Hematopoietic multipotent progenitor cell treated with erythropoietin and hydrocortisone succinate and interleukin-3 and kit ligand, for 8 days (in vitro differentiated cells): ENCODE measurements at regions not wholly inside any gene's neighbourhood (a gene's known extent, or its start where the extent isn't known, plus 50 kb on each side); places are given as distances from the start of the nearest gene placed in this dataset.
A peak's percentile ranks its signal among the peaks of the same experiment; 100 is the strongest.
"Not testable (repeated sequence)": the region's sequence is repeated elsewhere in the genome, so short reads cannot be mapped to it uniquely, and the experiment has no call there.

Experiments used
- DNase-seq: peaks from one replicate; pipeline ENCODE4 v3.0.0-alpha.2; 2015

- DNase-seq, result no peak
Observed at GRCh38 chr6:28809947-28810658, 113.7 kb downstream of the TRIM27 start.

GRCh38 chr6:28810659-28811053 is 113.1 kb downstream of the TRIM27 start:
- no peak for DNase-seq

- peak; percentile 43 for DNase-seq
Observed at GRCh38 chr6:28811873-28812272, 111.9 kb downstream of the TRIM27 start.

- DNase-seq, result no peak
Observed at GRCh38 chr6:28812778-28813569, 110.8 kb downstream of the TRIM27 start.

GRCh38 chr6:28814032-28814976 is 109.5 kb downstream of the TRIM27 start:
- DNase-seq, result no peak

GRCh38 chr6:28816339-28816908 is 107.4 kb downstream of the TRIM27 start:
- no peak for DNase-seq

GRCh38 chr6:28816909-28817807 is 106.6 kb downstream of the TRIM27 start:
- peak; percentile 74 for DNase-seq

- no peak for DNase-seq
Observed at GRCh38 chr6:28817808-28818145, 106.0 kb downstream of the TRIM27 start.

GRCh38 chr6:28824793-28825731 is 98.7 kb downstream of the TRIM27 start:
- no peak for DNase-seq

GRCh38 chr6:28825732-28826293 is 98.0 kb downstream of the TRIM27 start:
- no peak for DNase-seq

GRCh38 chr6:28831683-28832082 is 92.1 kb downstream of the TRIM27 start:
- not testable (repeated sequence) for DNase-seq

GRCh38 chr6:28836703-28837102 is 87.1 kb downstream of the TRIM27 start:
- not testable (repeated sequence) for DNase-seq

- peak; percentile 85 for DNase-seq
Observed at GRCh38 chr6:28838289-28838633, 85.5 kb downstream of the TRIM27 start.

- peak; percentile 91 for DNase-seq
Observed at GRCh38 chr6:28838634-28839442, 84.9 kb downstream of the TRIM27 start.

- no peak for DNase-seq
Observed at GRCh38 chr6:28839443-28840120, 84.2 kb downstream of the TRIM27 start.

- peak; percentile 44 for DNase-seq
Observed at GRCh38 chr6:28841290-28841689, 82.5 kb downstream of the TRIM27 start.

- peak; percentile 51 for DNase-seq
Observed at GRCh38 chr6:28848756-28849155, 75.0 kb downstream of the TRIM27 start.
